A673 (cell line): ENCODE measurements at regions not wholly inside any gene's neighbourhood (a gene's known extent, or its start where the extent isn't known, plus 50 kb on each side); places are given as distances from the start of the nearest gene placed in this dataset.
A peak's percentile ranks its signal among the peaks of the same experiment; 100 is the strongest.

Experiments
- BruUV-seq: library from RNA; stranded (reverse); fragments of 400-500 nt; replicated peaks from 2 replicates; lab custom pipeline; 2021; lab: Mats Ljungman, UMichigan
- CTCF ChIA-PET: fragments of 300-600 bp; sonication (Branson Sonifier 250); formaldehyde crosslinking; loops from one replicate; lab custom pipeline; 2022; ENCODE audit warnings: antibody characterized with exemption; lab: Charles Lee
- POLR2A ChIA-PET: fragments of 300-600 bp; sonication (Branson Sonifier 250); formaldehyde crosslinking; loops from one replicate; lab custom pipeline; 2022; ENCODE audit warnings: antibody characterized with exemption; ENCODE audit not compliant: low non-redundant PET; lab: Charles Lee
- DNase-seq: peaks from one replicate; pipeline ENCODE4 v3.0.0-alpha.2; 2015; ENCODE audit warnings: low spot score
- H3K27ac ChIP-seq: fragments of 200-600 bp; sonication (generic); 2 replicates; pipeline ENCODE4 v1.5.1; 2016; ENCODE audit warnings: mixed run types, low read depth, mild to moderate bottlenecking, mixed read lengths, antibody characterized with exemption, low read length; ENCODE audit not compliant: poor library complexity, severe bottlenecking
- H3K27me3 ChIP-seq: fragments of 200-600 bp; sonication (generic); replicated peaks from 2 replicates; pipeline ENCODE4 v1.6.1; 2017; ENCODE audit warnings: mixed run types, low read depth, mild to moderate bottlenecking, mixed read lengths, antibody characterized with exemption, low read length; ENCODE audit not compliant: insufficient read depth, poor library complexity
- H3K36me3 ChIP-seq: fragments of 200-600 bp; sonication (generic); 2 replicates; pipeline ENCODE4 v1.6.1; 2016; ENCODE audit warnings: mixed run types, mild to moderate bottlenecking, mixed read lengths, antibody characterized with exemption, low read length; ENCODE audit not compliant: insufficient read depth, poor library complexity, severe bottlenecking
- H3K4me1 ChIP-seq: fragments of 200-600 bp; sonication (generic); 2 replicates; pipeline ENCODE4 v1.6.1; 2017; ENCODE audit warnings: mixed run types, mild to moderate bottlenecking, mixed read lengths, antibody characterized with exemption, low read length; ENCODE audit not compliant: insufficient read depth, poor library complexity, severe bottlenecking
- H3K4me3 ChIP-seq: fragments of 200-600 bp; sonication (generic); 2 replicates; pipeline ENCODE4 v1.5.1; 2016; ENCODE audit warnings: low read depth, mixed run types, mild to moderate bottlenecking, mixed read lengths, low read length; ENCODE audit not compliant: poor library complexity, severe bottlenecking
- H3K9me3 ChIP-seq: fragments of 200-600 bp; sonication (generic); 2 replicates; pipeline ENCODE4 v1.6.1; 2016; ENCODE audit warnings: mixed run types, low read depth, mild to moderate bottlenecking, mixed read lengths, antibody characterized with exemption, low read length; ENCODE audit not compliant: poor library complexity, severe bottlenecking
- CTCF ChIP-seq: fragments of 300-800, 200-600 bp; sonication (generic); conservative IDR thresholded peaks from 2 replicates; pipeline ENCODE4 v1.5.1; 2017; ENCODE audit warnings: low read depth, mild to moderate bottlenecking, antibody characterized with exemption, low read length, moderate library complexity, mixed read lengths
- EZH2 ChIP-seq: fragments of 200-600 bp; sonication (generic); IDR thresholded peaks from 2 replicates; pipeline ENCODE4 v1.6.1; 2017; ENCODE audit warnings: borderline replicate concordance, low read depth, mild to moderate bottlenecking, mixed read lengths, antibody characterized with exemption, low read length; ENCODE audit not compliant: poor library complexity, severe bottlenecking
- intact Hi-C: fragments of 100-400 bp; cut with micrococcal nuclease; formaldehyde crosslinking; loops from one replicate; pipeline ENCODE4 v1.10.0; 2022; ENCODE audit not compliant: unreplicated experiment

GRCh38 chr15:93983526-93983925 lies 247.8 kb upstream of the MCTP2 start:
- peak; percentile 12 for DNase-seq
- POLR2A ChIA-PET: interaction anchor here (0.6 kb wide), 1 partner anchor 95 kb away, joined by 5 read pairs; no protein-coding TSS in a partner anchor
- H3K4me1 ChIP-seq: peaks cover 10% of the 10 kb centered on the region
- no peak for TF ChIP-seq EZH2
- TF ChIP-seq CTCF: no peak
- no TSS peak for BruUV-seq
- no peaks in the 10 kb centered on the region for H3K36me3 ChIP-seq
- no peak overlapping the region for H3K27ac ChIP-seq
- H3K27me3 ChIP-seq: no peaks in the 10 kb centered on the region
- CTCF ChIA-PET: no interaction called here
- intact Hi-C loops: no loop called here
- no peaks in the 10 kb centered on the region for H3K9me3 ChIP-seq
- no peak overlapping the region for H3K4me3 ChIP-seq

GRCh38 chr15:93982226-93982727 lies 249.1 kb upstream of the MCTP2 start:
- H3K4me3 ChIP-seq: no peak overlapping the region
- ChIA-PET POLR2A (no interaction called here), CTCF (interaction anchor here (0.6 kb wide), 1 partner anchor 30 kb away, joined by 3 read pairs; no protein-coding TSS in a partner anchor)
- DNase-seq: no peak
- no TSS peak for BruUV-seq
- no peaks in the 10 kb centered on the region for H3K27me3 ChIP-seq
- no peaks in the 10 kb centered on the region for H3K9me3 ChIP-seq
- no peak overlapping the region for H3K27ac ChIP-seq
- TF ChIP-seq EZH2: no peak
- TF ChIP-seq CTCF: no peak
- intact Hi-C loops: no loop called here
- H3K36me3 ChIP-seq: no peaks in the 10 kb centered on the region
- peaks cover 10% of the 10 kb centered on the region for H3K4me1 ChIP-seq

GRCh38 chr15:93981706-93982105 lies 249.7 kb upstream of the MCTP2 start:
- ChIA-PET POLR2A (no interaction called here), CTCF (interaction anchor here (0.6 kb wide), 1 partner anchor 30 kb away, joined by 3 read pairs; no protein-coding TSS in a partner anchor)
- Histone ChIP-seq H3K9me3 (no peaks in the 10 kb centered on the region), H3K4me1 (peaks cover 10% of the 10 kb centered on the region), H3K36me3 (no peaks in the 10 kb centered on the region), H3K27me3 (no peaks in the 10 kb centered on the region), H3K4me3 (no peak overlapping the region), H3K27ac (no peak overlapping the region)
- no TSS peak for BruUV-seq
- intact Hi-C loops: no loop called here
- DNase-seq: no peak
- TF ChIP-seq EZH2: no peak
- TF ChIP-seq CTCF: no peak
